ENCODE measurements at regions not wholly inside any gene's neighbourhood (a gene's known extent, or its start where the extent isn't known, plus 50 kb on each side); places are given as distances from the start of the nearest gene placed in this dataset.

- in situ Hi-C loops (cut with MboI), result no loop called here
- TF ChIP-seq ATF3 (IDR thresholded peaks at IDR 0.05; ENCODE audit: borderline replicate concordance, extremely low read depth, low read depth, low read length) (no peak), MYC (IDR thresholded peaks at IDR 0.05; ENCODE audit: insufficient read depth, insufficient read length, insufficient replicate concordance, low read length, severe bottlenecking) (no peak), RAD21 (IDR thresholded peaks at IDR 0.05; ENCODE audit: insufficient read depth, low read depth, low read length) (no peak), POLR2AphosphoS2 (IDR thresholded peaks at IDR 0.05; ENCODE audit: low read depth, low read length) (no peak), E2F4 (IDR thresholded peaks at IDR 0.05; ENCODE audit: low read depth, low read length) (no peak), ZBTB4 (CRISPR knock-in tag; IDR thresholded peaks at IDR 0.05) (no peak), PRDM15 (CRISPR knock-in tag; IDR thresholded peaks at IDR 0.05) (no peak), RELA (IDR thresholded peaks at IDR 0.05; ENCODE audit: borderline replicate concordance, partially characterized antibody) (no peak), BMI1 (IDR thresholded peaks at IDR 0.05; ENCODE audit: borderline replicate concordance) (no peak), SREBF2 (IDR thresholded peaks at IDR 0.05; ENCODE audit: low read length) (no peak), E2F8 (IDR thresholded peaks at IDR 0.05; ENCODE audit: low read depth, partially characterized antibody) (no peak), NBN (IDR thresholded peaks at IDR 0.05) (no peak)
Observed at GRCh38 chr21:38888991-38889561, 83.3 kb downstream of the ETS2 start.

More at GRCh38 chr21:38888991-38889561, 83.3 kb downstream of the ETS2 start:
- no peaks in the 10 kb centered on the region; the same call in 2 of the 3 replicates for H3K9me3 ChIP-seq (replicated peaks; ENCODE audit: control insufficient read depth, insufficient read depth, low read length)
- ChIA-PET CTCF (interaction anchor here (1.0 kb wide), 1 partner anchor 17 kb away, joined by 3 read pairs; no protein-coding TSS in a partner anchor), POLR2A (no interaction called here), RAD21 (ENCODE audit: unreplicated experiment) (no interaction called here), SMC1A (ENCODE audit: uncharacterized antibody, unreplicated experiment) (interaction anchor here (0.8 kb wide), 1 partner anchor 9 kb away, joined by 4 read pairs; no protein-coding TSS in a partner anchor)
- DNase-seq (ENCODE audit: low read depth, low spot score), result no peak
- H3K36me3 ChIP-seq (ENCODE audit: control insufficient read depth in 2 of 2, insufficient read depth in 2 of 2, low read length in 1 of 2), result no peaks in the 10 kb centered on the region
- no TSS peak for BruUV-seq (replicated peaks)
- WGBS (ENCODE audit: insufficient coverage, insufficient replicate concordance, low lambda C conversion rate, missing lambda C conversion rate), result 21% methylated on average over 2 of the region's 2 CpGs
- H3K4me2 ChIP-seq (ENCODE audit: control insufficient read depth, insufficient read depth), result no peak overlapping the region
- H4K20me1 ChIP-seq (ENCODE audit: control insufficient read depth, insufficient read depth), result no peaks in the 10 kb centered on the region
- no peak overlapping the region for H2AFZ ChIP-seq (ENCODE audit: control insufficient read depth, low read depth, low read length)
- H3K4me1 ChIP-seq (ENCODE audit: control insufficient read depth, insufficient read depth, low read length), result no peaks in the 10 kb centered on the region
- no peak overlapping the region for H3K4me3 ChIP-seq
- FAIRE-seq, result no peak
- no peak overlapping the region for H3K27ac ChIP-seq (ENCODE audit: control insufficient read depth, insufficient read depth)
- H3K79me2 ChIP-seq (ENCODE audit: control insufficient read depth, insufficient read depth, low read length), result no peaks in the 10 kb centered on the region
- H3K27me3 ChIP-seq (replicated peaks in 1 of 2; ENCODE audit: control insufficient read depth in 2 of 2, insufficient read depth in 2 of 2, low read length in 1 of 2), result no peaks in the 10 kb centered on the region
- no peak for ATAC-seq
- intact Hi-C loops (cut with micrococcal nuclease; ENCODE audit: unreplicated experiment), result no loop called here
- H3K9ac ChIP-seq (ENCODE audit: control insufficient read depth, insufficient read depth, low read length), result no peak overlapping the region

All from GM12878 (cell line).